ENCODE measurements at regions not wholly inside any gene's neighbourhood (a gene's known extent, or its start where the extent isn't known, plus 50 kb on each side); places are given as distances from the start of the nearest gene placed in this dataset.

DNA sequence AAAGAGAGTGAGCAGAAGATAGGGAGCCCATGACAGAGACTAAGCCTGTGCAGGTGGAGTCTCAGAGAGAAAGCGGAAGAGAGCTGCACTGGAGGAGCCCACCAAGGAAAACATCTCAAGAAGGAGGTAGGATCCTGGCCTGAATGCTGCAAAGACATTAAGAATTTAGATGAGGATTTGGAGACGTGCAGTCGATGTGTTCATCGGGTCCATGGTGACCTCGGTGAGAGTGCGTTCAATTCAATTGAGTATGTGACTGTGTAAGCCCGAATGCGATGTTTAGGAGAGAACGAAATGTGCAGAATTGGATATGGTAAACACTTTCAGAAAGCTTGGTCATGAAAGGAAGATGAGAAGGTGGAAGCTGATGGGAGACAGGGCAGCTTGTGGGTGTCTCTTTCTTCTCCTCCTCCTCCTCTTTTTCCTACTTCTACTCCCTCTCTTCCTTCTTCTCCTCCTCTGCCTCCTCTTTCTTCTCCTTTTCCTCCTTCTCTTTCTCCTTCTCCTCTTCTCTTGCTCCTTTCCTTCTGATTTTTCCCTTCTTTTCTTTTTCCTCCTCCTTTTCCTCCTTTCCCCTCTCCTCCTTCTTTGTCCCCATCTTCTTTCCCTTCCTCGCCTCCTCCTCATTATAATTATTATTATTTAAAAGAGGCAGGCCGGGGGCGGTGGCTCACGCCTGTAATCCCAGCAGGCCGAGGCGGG lies 276.0 kb downstream of the RPS24 start:
- no peak for DNase-seq
- intact Hi-C loops (cut with DNase I; ENCODE audit: low total_unique reads): no loop called here
- Histone ChIP-seq H3K27me3 (no peaks in the 10 kb centered on the region), H3K9me3 (no peaks in the 10 kb centered on the region), H3K27ac (no peak overlapping the region), H3K4me3 (no peak overlapping the region), H3K4me1 (no peaks in the 10 kb centered on the region), H3K36me3 (ENCODE audit: low read depth, missing control alignments) (no peaks in the 10 kb centered on the region)
- TF ChIP-seq CTCF (IDR thresholded peaks at IDR 0.05): no peak
- no peak for TF ChIP-seq POLR2A (IDR thresholded peaks at IDR 0.05)
- 88 to 91% methylated on average over 15 of the region's 15 CpGs for WGBS, 2 donors

DNA sequence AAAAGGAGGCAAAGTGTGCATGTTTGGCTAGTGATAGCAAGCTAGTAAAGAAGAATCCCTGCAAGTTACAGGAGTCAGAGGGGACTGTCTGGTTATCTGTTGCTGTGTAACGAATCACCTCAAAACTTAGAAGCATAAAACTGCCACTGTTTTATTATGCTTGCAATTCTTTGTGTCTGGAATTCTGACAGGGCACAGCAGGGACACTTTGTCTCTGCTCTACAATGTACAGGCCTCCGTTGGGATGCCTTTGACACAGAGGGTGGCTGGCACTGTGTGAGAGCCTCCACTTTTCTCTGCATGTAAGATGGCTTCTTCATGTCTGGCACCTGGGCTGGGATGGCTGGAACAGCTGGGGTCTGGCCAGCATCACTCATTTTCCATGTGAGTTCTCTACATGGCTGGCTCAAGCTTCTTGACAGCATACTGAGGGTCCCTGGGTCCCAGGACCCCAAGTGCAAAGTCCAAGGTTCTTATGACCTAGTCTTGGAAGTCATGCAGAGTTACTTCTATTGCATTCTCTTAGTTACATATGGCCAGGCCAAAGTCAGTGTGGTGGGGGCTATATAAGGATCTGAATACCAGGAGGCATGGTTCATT lies 276.9 kb downstream of the RPS24 start:
- no peaks in the 10 kb centered on the region for H3K27me3 ChIP-seq
- intact Hi-C loops (cut with DNase I; ENCODE audit: low total_unique reads): no loop called here
- DNase-seq: no peak
- no peak overlapping the region for H3K4me3 ChIP-seq
- H3K4me1 ChIP-seq: no peaks in the 10 kb centered on the region
- H3K9me3 ChIP-seq: no peaks in the 10 kb centered on the region
- TF ChIP-seq CTCF (IDR thresholded peaks at IDR 0.05) (no peak), POLR2A (IDR thresholded peaks at IDR 0.05) (no peak)
- 71 to 75% methylated on average over 2 of the region's 2 CpGs for WGBS, 2 donors
- no peaks in the 10 kb centered on the region for H3K36me3 ChIP-seq (ENCODE audit: low read depth, missing control alignments)
- no peak overlapping the region for H3K27ac ChIP-seq

- no peak for DNase-seq
- Histone ChIP-seq H3K9me3 (no peaks in the 10 kb centered on the region), H3K36me3 (ENCODE audit: low read depth, missing control alignments) (no peaks in the 10 kb centered on the region), H3K4me1 (no peaks in the 10 kb centered on the region), H3K27ac (no peak overlapping the region), H3K4me3 (no peak overlapping the region), H3K27me3 (no peaks in the 10 kb centered on the region)
- TF ChIP-seq CTCF (IDR thresholded peaks at IDR 0.05): no peak
- 91 to 93% methylated on average over 9 of the region's 9 CpGs for WGBS, 2 donors
- intact Hi-C loops (cut with DNase I; ENCODE audit: low total_unique reads): no loop called here
These were observed 278.8 kb downstream of the RPS24 start for GRCh38 chr10:78312197-78313047.

GRCh38 chr10:78313048-78313381 lies 279.4 kb downstream of the RPS24 start:
- Histone ChIP-seq H3K36me3 (ENCODE audit: low read depth, missing control alignments) (no peaks in the 10 kb centered on the region), H3K4me1 (no peaks in the 10 kb centered on the region), H3K27me3 (no peaks in the 10 kb centered on the region), H3K27ac (no peak overlapping the region), H3K4me3 (no peak overlapping the region), H3K9me3 (no peaks in the 10 kb centered on the region)
- no peak for DNase-seq
- no peak for TF ChIP-seq POLR2A (IDR thresholded peaks at IDR 0.05)
- no peak for TF ChIP-seq CTCF (IDR thresholded peaks at IDR 0.05)
- intact Hi-C loops (cut with DNase I; ENCODE audit: low total_unique reads): no loop called here
- 78 to 89% methylated on average over 3 of the region's 3 CpGs for WGBS, 2 donors

Measured in testis (tissue), 2 donors.